GM12875 (cell line): ENCODE measurements at regions not wholly inside any gene's neighbourhood (a gene's known extent, or its start where the extent isn't known, plus 50 kb on each side); places are given as distances from the start of the nearest gene placed in this dataset.

ENCODE experiments used
- H3K4me3 ChIP-seq: one replicate; pipeline ENCODE4 v1.5.1; 2011; ENCODE audit warnings: low read depth, low read length, control low read depth
- CTCF ChIP-seq: IDR thresholded peaks from 2 replicates; pipeline ENCODE4 v1.5.1; 2011; ENCODE audit warnings: low read depth, mild to moderate bottlenecking, control low read depth, inconsistent platforms, low read length, moderate library complexity, borderline replicate concordance; ENCODE audit not compliant: insufficient read depth

GRCh38 chr5:89279391-89280036 is 396.5 kb upstream of the MEF2C start:
- no peak for TF ChIP-seq CTCF
- no peak overlapping the region for H3K4me3 ChIP-seq

DNA sequence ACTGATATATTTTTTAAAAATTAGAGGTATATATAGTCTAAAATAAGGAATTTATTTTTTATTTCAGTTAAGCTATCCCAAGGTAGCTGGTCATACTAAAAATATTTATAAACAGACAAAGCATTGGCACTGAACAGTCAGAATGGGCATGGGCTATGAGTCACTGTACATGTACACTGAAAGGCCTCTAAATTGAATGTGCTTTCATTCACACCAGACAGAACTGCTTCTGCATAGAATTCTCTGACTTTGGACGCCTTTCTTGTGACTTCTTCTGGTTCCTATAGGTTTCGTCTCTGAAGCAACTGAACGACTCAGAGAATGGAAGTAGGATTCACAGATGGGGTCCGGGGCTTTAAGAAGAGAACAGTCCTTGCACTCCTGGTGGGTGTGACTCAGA is 394.8 kb upstream of the MEF2C start:
- no peak overlapping the region for H3K4me3 ChIP-seq
- TF ChIP-seq CTCF = no peak

DNA sequence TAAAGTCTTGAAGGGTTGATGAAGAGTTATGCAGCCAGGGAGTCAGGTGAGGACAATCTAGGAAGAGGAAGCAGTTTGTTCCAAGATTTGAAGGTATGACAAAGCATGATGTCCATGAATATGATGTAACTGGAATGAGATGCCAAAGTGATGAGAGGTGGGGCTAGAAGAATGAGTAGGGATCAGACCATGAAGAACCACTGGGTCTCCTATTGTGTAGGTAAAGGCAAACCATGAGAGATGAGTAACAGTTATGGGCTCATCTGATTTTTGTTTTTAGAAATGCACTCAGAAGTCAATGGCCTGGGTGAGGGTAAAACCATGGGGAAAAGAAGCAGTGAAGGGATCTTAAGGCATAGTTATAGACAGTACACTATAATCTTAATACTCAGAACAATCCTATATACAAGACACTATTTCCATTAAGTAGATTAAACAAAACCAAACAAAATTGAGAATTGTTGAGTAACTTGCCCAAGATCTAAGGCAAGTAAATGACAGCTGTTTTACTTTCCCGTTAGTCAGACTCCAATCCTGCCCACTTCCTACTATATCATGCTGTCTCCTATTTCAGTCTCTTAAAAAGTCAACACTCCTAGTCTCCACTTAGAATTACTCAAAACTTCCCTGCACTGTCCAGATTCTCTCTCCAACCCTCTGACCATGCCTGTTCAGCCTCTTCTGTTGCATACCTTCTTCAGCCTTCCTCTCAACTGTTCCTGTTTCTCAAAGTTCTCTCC is 393.8 kb upstream of the MEF2C start:
- H3K4me3 ChIP-seq = no peak overlapping the region
- TF ChIP-seq CTCF = no peak

DNA sequence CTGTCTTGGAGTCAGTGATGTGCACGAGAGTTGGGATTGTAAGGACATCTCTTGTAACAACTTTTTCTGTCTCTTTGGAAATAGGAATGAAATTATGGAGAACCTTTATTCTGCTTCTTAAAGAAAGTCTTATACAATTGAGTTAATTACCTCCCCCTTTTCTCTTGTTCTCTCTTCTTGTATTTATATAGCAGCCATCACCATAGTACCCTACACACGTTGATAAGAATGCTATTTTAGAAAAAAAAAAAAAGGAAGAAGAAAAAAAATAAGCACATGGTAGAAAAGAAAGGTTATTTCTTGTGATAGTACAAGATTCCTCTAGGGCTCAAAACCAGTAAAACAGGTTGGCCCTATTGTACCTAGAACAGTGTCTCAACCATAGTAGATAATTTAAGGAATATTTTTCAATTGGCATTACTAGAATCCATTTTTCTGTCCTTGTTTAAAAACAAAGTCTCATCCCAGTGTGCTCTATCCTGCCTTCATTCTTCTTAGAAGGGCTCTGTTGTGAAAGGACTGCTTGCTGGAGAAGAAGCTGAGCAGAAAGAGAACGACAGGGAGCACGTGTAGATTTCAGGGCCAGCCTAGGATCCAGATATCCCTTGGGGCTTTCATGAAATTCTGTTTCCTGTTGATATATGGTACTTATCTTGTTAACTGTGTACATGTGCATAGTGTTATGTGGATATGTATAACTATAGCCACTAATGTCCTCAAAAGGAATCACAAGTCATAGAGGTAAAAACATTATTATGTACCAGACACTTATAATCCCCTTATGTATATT is 392.3 kb upstream of the MEF2C start:
- no peak overlapping the region for H3K4me3 ChIP-seq
- no peak for TF ChIP-seq CTCF

GRCh38 chr5:89273289-89273688 is 390.3 kb upstream of the MEF2C start:
- no peak overlapping the region for H3K4me3 ChIP-seq
- no peak for TF ChIP-seq CTCF

- H3K4me3 ChIP-seq = no peak overlapping the region
- TF ChIP-seq CTCF = no peak
Observed at GRCh38 chr5:89270901-89271300, 387.9 kb upstream of the MEF2C start.
